Activated gamma-delta T cell (primary cell): ENCODE measurements at regions not wholly inside any gene's neighbourhood (a gene's known extent, or its start where the extent isn't known, plus 50 kb on each side); places are given as distances from the start of the nearest gene placed in this dataset.
A peak's percentile ranks its signal among the peaks of the same experiment; 100 is the strongest.

ENCODE experiments used
- DNase-seq: peaks from one replicate; lab custom pipeline; 2025; lab: John Stamatoyannopoulos, UW

DNA sequence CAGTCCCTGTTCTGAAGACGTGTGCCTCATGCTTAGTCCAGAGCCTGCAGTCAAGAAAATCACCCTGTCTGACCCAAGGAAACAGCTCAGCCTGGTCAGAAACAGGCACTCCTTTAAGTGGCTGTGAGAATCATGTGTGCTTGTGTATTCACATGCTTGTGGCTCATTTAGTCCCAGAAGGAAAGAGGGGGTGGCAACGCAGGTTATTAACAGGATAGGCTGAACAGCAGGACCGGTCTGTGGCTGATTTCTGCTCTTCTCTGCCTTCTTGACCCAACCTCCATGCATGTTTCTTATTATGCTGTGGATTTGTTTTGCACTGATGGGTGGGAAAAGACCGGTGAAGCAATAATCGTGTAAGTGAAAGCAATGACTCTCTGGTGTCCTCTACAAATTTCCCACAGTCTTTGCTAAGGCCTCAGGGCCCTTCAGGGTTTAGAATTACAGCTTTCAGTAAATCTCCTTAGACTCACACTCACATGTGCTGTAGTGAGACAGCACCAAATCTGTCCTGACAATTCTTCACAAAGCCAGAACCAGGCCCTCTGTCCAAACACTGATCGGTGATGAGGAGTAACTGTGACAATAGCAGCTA, 288.1 kb downstream of the ETS1 start:
- no peak for DNase-seq

DNA sequence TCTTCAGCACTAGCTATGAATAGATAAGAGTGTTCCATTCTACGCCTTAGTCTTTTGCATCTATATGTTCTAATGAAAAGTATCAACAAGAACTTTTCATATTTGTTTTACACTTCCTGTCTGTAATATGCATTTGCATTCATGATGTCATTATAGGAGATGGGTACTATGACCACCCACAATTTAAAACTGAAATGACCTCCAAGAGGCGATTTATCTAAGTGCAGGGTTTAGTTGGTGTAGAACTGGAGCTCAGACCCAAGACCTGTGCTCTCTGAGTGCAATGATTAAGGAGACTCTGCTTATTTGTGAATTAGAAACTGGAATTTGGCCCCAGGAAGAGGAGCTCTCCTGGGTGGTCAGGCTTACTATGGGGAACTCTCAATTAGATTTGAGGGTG, 289.1 kb downstream of the ETS1 start:
- no peak for DNase-seq

DNA sequence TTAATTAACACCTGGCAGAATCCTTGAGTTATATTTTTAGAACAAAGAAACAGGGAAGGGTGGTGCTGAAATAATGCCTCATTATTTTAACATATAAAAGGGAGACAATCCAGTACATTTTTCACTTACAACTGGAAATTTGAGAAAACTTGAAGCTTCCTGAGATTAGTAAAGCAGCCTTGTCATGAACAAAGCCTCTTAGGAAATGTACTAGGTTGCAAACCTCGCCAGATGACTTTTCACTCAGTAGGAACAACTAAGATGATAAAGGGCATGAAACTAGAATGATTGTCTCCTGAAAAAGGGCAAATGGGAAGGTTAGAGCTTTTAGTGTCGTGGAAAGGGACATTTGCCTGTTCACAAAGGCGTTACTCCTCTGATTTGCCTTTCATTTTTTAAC, 289.6 kb downstream of the ETS1 start:
- DNase-seq, result no peak

DNA sequence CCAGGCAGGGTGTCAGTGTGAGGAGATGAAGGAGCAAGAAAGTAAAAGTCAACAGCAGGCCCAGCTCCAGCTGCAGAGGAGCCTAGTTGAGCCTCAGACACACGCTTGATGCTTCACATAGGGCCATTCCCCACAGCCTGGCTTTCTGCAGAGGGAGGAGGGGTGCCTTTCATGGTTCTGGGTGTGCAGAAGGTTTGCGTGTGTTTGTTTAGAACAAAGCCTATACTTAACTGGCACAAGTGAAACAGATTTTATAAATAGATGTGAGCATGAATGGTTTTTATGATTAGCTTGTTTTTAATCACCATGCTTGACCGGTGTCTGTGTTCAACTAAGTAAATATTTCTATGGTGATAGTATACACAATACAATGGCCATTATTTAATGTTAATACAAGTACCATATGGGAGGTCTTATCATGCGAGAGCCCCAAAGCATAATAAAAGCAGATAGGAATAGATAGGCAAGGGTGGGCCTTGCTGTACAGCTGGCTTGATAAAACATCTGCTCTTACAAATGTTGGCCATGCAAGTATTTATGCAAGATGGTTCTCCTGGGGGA, 290.2 kb downstream of the ETS1 start:
- DNase-seq, result no peak

DNA sequence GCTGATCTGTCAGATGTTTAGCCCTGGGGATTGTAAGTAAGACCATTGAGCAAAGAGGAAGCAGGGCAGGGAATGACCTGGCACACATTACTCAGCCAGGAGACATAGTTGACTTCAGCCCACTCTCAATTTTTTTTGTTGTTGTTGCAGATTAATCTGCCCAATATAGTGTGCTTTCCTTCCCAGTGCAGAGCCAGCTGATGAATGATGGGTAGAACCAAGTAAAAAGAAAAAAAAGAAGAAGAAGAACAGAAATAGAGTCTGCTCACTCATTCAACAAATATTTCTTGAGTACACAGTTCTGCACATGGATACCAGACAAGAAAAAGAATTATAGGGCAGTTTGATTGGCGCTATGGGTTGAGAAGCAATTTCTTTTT, 292.7 kb downstream of the ETS1 start:
- no peak for DNase-seq

DNA sequence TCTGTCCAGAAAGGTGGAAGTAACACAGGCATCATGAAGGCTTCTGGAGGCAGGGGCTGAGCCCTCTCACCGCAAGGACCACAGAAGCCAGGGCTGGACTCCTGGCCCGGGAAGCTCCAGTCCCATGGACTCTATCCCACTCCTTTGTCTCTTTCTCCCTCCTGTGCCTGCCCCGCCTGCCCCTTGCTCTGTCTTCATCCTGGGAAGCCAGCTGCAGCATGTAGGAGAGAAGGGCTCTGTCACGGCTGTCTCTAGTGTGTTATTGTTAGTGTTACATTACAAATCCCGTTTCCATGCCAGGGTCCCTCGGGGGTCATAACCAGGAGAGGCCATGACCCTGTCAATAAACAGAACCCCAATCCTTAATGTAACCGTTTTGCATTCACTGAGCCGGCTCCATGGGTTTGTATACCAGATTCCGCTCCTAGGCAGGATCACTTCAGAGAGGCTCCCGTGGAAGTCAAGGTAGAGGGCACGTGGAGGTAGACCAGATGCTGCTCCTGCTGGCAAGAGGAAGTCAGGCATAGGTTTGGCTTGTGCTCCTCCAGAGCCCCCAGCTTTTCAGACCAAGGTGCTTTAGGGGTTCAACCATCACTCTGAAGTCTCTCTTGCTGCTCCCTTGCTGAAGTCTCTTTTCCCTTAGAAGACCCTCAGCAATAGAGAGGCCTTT, 293.2 kb downstream of the ETS1 start:
- no peak for DNase-seq

DNA sequence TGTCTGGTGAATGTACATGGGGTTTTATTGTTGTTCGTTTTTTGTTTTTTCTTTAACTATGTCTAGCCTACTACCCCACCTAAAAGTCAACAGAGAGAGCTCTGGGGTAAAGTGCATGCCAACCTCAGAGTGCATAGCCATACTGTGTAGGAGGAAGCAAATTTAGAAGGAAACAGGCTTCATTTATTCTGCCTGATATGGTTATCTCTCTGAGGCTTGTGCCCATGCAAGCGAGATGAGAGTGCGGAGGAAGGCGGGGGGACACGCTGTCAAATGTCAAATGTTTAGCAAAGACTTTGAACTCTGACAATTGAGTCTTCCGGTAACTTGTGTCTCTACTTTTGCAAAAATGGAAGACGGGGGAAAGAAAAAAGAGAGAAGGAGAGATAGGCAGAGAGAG, 295.5 kb downstream of the ETS1 start:
- no peak for DNase-seq

DNA sequence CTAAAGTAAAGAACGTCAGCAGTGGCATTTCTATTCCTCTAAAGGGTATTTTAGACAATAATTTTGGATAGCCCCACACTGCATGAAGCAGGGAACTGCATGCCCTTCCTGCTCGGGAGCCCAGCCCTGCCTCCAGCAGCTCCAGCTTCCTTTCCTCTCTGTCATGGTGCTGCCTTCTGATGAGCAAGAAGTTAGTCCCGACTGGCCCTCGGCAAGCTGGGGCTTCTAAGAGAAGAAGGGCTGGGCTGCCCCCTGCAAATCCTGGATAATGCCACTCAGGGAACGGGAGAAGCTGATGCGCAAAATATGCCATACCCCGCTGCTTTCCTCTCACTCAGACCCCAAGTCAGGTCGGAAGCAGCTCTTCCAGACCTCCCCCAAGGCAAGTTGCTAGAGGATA, 296.4 kb downstream of the ETS1 start:
- no peak for DNase-seq

DNA sequence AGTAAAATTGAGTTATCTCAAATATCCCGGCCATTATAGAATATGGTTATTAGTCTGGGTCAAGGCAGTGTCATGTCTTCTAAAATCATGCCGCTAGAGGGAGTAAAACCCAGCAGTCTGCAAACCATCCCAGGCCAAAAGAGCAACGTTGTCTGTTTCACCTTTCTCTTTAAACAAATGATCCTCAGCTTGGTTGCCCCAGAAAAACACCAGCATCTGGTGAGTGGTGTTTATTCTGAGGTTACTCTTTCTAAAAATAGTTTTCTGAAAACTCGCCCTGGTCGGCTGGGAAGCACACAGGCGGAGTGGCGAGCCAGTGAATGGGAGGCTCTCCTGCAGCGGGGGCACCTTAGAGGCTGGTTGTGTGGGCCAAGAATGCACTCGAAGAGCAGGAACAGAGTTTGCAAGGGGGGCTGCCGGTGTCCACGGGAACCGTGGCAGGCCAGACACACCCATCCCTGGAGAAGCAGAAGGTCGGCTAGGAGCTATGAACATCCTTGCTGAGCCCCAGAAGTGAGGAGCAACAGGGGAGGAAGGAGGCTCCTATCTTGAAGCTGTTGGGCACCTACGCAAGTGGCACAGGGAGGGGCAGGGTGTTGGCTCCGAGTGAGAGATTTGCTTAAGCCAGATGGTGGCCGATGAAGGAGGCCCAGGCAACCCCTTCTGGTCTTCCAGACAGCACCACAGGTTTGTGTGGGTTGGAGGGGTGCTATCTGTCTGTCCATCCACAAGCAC, 297.1 kb downstream of the ETS1 start:
- peak; percentile 14 for DNase-seq

DNA sequence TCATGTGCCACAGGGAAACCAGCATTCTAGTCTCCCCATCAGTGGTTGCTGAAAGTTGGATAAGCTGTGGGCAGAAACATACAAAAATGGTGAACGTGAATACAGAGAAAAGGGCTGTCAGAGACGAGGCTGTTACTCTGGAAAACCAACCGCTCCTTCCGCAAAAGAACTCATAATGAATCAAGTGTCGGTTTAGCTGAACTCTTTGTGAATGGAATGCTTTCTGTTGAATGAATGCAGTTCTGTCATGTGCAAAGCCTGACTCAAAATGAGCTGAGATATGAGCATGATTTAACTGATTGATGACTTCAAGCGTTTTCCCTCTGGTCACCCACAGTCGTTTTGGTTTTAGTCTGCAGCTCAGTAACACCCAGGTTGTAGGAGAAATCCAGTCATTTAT, 298.3 kb downstream of the ETS1 start:
- no peak for DNase-seq

DNA sequence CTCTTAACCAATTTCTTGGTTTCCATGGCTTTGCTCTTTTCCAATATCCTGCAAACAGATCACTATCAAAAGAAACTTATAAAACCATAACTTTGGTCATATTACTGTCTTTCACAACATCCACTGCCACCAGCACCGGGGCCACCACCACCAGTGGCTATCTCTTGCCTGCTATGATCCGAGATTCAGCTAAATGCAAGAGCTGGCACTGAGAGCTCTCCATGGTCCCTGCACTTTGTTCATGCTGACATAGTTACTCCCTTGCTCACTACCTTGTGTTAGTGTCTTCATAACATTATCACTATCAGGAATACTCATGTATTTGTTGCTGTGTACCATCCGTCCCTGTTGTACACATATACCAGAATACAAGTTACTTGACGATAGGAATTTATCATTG, 299.0 kb downstream of the ETS1 start:
- DNase-seq, result no peak

DNA sequence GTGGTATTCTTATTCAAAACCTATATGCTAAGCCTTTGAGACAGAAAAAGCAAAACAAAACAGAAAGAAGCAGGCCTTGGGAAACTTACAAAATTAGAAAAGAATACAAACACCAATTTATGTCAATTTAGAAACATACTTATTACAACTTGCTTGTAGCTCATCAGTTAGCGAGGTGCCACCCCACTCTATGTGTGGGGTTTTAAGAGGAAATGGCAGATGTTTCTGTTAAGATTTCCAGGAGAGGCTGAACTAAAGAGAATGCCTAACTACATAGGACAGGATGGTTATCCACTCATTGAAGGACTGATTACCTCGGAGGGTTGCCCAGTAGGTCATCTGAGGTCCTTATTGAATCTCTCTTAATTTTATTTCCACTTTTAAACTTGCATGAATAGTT, 302.0 kb downstream of the ETS1 start:
- DNase-seq, result no peak

DNA sequence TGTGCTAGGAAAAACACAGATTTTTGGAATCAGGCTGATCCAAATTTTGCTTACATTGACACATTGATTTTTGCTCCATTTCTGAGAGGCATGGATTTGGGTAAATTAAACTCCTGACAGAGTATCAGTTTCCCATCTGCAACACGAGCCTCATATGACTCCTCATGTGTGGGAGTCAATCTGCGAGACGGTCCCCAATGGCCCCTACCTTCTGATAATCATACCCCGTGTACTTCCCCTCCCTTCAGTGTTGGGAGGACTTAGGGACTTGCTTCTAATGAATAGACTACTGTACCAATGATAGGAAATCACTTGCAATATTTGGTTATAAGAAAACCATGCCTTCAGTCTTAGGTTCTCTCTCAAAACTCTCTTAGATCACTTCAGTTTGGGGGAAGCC, 302.7 kb downstream of the ETS1 start:
- DNase-seq, result no peak

DNA sequence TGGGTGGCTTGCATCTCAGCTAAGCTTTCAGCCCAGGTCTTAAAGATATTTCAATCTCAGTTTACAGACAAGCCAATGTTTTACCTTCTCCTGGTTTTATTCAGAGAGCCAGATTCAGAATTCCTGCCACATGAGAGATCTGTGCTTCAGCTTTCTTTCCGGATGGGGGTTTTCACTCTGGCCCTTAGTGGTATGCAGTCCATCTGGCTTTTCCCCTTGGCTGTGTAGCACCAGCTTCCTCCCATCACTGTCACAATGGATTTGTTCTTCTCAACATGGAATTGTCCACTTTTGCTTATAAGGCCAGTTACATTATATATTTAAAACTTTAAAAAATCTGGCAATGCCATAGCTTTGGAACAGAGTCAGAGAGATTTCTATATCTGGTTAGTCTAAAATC, 303.9 kb downstream of the ETS1 start:
- no peak for DNase-seq

DNA sequence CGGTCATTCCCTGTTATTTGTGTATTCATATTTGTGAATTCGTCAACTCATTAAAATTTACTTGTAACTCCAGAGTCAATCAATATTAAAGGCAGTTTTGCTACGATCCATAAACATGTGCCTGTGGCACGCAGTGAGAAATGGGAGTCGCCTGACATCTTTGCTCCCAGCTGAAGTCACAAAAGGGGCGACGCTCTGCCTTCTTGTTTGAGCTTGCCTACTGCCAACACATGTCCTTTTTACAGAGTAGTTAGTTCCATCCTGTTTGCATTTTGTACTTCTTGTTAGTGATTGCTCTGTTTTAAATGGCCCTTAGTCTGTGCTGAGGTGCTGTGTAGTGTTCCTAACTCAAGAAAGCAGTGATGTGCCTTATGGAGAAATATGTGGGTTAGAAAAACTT, 305.3 kb downstream of the ETS1 start:
- no peak for DNase-seq

DNA sequence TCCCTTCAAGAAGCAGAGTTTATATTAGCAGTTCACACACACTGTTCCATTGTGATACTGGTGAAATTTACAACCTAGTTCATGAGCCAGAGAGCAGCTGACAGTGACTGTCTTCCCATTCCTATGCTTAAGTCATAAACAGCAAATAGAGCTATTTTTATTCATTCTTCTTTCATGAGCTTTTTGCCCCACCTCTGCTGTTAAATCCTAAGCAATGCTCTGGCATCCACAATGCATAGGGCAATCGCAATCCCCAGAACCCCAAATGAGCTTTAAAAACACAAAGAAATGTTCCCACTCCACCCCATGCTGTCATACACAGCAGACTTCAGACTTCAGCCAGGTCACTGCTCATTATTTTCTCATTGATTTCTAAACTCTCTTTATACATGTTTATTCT, 307.5 kb downstream of the ETS1 start:
- no peak for DNase-seq

DNA sequence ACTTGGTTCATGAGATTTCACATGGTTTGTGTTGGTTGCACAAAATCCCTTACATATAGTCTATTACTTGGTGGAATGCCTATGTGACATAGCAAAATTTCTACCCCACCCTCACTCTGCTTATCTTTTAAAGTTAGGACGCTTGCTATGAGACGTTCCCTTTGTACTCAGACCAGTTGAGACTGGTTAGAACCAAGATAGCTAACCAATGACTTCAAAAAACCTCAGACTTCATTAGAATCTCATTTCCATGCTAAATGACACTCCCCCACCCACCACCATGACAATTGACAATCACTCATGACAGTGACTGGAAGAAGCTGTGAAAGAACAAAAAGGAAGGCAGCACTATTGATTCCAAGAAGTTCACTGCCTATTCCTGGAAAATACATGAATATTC, 313.6 kb downstream of the ETS1 start:
- no peak for DNase-seq

DNA sequence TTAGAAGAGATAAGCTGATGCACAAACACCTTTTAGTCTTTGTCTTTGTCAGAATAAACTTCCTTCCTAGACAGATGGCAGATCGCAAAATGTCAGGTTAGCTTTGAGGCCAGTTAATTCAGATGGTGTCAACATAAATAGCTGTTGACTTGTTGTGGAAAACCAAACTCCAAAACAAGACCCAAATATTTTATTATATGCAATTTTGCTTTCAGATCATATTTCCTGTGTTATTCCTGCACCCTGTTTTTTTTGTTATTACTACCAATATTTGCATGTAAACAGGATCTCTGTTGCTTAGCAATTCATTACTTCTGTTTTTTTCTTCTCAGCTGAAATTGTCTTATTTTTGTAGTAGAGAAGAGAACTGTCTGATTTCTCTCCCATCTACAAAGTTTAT, 316.0 kb downstream of the ETS1 start:
- DNase-seq, result no peak

DNA sequence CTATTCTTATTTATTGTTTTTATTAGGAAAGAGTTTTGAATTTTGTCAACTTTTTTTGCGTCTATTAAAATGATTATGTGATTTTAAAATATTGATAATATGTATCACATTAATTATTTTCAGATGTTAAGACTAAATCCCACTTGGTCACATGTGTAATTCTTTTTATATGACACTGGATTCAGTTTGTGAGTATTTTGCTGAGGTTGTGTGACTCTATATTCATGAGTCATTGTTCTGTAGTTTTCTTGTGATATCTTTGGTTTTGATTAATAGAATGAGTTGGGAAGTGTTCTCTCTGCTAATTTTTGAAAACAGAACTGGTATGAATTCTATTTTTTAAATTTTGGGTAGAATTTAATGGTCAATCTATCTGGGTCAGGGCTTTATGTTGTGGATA, 317.9 kb downstream of the ETS1 start:
- no peak for DNase-seq

DNA sequence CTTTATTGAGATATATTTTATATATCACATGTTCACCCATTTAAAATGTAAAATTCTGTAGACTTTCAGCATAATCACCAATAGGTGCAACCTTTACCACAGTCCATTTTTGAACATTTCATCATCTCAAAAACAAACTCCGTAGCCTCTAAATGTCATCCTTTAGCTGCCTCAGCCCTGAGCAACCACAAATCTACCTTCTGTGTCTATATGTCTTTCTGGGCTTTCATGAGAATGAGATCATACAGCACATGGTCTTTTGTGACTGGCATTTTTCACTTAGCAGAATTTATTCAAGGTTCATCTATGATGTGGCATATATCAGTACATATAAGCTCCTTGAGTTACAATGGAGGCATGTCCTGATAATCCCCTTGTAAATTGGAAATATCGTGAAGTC, 320.5 kb downstream of the ETS1 start:
- no peak for DNase-seq

DNA sequence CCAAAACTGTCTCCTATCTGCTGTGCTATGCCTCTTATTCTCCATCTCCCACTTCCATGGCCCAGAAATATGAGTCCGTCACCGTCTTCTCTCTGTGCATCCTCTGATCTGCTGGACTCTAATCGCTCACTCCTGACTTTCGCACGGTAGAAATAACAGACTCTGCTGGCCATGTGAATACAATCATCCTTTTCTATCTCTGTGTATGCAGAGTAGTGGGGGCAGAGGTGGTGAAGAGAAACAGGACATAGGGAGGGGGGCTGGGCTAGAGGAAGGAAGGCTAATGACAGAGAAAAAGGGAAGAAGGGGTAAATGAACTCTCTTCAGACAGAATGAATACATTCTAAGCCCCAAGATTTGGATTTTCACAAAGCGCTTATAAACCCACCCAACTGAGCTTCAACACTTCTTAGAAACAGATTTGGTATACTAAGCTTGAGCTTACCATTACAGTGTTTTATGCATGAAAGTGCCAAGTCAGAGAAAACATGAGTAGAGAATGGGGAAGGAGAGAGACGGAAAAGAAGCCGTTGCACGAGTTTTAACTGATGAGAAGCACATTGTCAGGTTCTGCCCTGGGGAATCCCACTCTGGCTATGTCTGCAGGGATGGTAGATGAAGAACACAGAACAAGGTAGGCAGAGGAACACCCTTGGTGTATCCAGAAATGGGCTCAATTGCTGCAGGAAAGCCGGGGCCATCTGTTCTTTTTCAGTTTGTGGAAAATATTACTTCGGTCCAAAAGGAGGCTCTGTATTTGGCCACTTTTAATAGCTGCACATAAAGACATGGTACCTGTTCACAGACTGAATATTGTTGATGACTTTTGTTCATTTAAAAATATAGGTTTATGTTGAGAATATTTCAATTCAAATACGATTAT, 324.7 kb downstream of the ETS1 start:
- no peak for DNase-seq

DNA sequence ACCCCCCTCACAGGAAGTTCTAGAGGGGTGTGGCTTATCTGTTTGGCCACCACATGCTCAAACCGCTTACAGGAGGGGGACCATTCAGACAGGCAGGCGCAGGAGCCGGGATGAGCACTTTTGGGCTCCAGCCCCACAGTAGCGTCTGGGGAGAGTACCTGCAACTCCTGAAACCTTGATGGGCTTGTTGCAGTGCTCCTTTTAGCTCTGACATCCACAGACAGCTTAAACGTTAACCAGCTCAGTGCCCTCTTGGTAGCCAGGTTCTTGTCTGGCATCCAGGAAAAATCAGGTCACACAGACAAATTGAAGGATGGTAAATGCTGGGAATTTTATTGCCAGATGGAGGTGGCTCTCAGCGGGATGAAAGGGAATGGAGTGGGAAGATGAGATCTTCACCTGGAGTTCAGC, 326.3 kb downstream of the ETS1 start:
- DNase-seq, result no peak
